ENCODE measurements at regions not wholly inside any gene's neighbourhood (a gene's known extent, or its start where the extent isn't known, plus 50 kb on each side); places are given as distances from the start of the nearest gene placed in this dataset.

DNA sequence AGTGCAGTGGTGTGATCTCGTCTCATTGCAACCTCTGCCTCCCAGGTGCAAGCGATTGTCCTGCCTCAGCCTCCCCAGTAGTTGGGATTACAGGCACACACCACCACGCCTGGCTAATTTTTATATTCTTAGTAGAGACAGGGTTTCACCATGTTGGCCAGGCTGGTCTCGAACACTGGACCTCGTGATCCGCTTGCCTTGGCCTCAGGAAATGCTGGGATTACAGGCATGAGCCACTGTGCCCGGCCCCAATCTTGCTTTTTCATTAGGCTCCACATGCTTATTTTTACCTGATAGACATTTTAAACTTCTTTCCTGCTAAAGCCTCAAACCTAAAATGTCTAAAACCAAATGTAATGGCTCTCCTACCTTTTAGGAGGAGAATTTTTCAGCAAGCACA, 817.0 kb upstream of the NECTIN3 start (continued):
- TF ChIP-seq ZNF121 (CRISPR knock-in tag; IDR thresholded peaks at IDR 0.05) = no peak

DNA sequence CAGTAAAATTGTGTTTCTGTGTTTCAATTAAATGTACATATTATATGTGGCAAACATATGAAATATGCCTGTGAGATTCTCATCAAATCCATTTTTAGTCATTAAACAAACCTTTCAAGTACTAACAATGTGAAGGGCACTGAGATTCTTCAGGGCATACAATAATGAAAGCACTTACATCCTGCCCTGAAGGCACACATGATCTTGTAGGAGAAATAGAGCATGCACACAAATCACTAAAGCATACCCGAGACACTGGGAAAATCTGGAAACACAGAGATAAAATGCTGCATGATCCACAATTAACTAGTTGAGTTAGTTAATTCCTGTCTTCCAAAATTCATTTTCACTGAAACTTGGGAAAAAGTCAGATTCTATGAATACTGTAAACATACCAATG, 810.5 kb upstream of the NECTIN3 start:
- ATAC-seq (no peak), DNase-seq (ENCODE audit: low spot score) (no peak)
- TF ChIP-seq, protein P1, sequence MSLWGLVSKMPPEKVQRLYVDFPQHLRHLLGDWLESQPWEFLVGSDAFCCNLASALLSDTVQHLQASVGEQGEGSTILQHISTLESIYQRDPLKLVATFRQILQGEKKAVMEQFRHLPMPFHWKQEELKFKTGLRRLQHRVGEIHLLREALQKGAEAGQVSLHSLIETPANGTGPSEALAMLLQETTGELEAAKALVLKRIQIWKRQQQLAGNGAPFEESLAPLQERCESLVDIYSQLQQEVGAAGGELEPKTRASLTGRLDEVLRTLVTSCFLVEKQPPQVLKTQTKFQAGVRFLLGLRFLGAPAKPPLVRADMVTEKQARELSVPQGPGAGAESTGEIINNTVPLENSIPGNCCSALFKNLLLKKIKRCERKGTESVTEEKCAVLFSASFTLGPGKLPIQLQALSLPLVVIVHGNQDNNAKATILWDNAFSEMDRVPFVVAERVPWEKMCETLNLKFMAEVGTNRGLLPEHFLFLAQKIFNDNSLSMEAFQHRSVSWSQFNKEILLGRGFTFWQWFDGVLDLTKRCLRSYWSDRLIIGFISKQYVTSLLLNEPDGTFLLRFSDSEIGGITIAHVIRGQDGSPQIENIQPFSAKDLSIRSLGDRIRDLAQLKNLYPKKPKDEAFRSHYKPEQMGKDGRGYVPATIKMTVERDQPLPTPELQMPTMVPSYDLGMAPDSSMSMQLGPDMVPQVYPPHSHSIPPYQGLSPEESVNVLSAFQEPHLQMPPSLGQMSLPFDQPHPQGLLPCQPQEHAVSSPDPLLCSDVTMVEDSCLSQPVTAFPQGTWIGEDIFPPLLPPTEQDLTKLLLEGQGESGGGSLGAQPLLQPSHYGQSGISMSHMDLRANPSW (CRISPR knock-in tag; conservative IDR thresholded peaks at IDR 0.05; ENCODE audit: low read depth) = no peak
- TF ChIP-seq CREM (CRISPR knock-in tag; IDR thresholded peaks at IDR 0.05) (no peak), CREB1 (CRISPR knock-in tag; IDR thresholded peaks at IDR 0.05) (no peak), FOXJ3 (CRISPR knock-in tag; IDR thresholded peaks at IDR 0.05; ENCODE audit: borderline replicate concordance) (no peak), ZNF232 (CRISPR knock-in tag; IDR thresholded peaks at IDR 0.05) (no peak)
- TF ChIP-seq, protein P2, sequence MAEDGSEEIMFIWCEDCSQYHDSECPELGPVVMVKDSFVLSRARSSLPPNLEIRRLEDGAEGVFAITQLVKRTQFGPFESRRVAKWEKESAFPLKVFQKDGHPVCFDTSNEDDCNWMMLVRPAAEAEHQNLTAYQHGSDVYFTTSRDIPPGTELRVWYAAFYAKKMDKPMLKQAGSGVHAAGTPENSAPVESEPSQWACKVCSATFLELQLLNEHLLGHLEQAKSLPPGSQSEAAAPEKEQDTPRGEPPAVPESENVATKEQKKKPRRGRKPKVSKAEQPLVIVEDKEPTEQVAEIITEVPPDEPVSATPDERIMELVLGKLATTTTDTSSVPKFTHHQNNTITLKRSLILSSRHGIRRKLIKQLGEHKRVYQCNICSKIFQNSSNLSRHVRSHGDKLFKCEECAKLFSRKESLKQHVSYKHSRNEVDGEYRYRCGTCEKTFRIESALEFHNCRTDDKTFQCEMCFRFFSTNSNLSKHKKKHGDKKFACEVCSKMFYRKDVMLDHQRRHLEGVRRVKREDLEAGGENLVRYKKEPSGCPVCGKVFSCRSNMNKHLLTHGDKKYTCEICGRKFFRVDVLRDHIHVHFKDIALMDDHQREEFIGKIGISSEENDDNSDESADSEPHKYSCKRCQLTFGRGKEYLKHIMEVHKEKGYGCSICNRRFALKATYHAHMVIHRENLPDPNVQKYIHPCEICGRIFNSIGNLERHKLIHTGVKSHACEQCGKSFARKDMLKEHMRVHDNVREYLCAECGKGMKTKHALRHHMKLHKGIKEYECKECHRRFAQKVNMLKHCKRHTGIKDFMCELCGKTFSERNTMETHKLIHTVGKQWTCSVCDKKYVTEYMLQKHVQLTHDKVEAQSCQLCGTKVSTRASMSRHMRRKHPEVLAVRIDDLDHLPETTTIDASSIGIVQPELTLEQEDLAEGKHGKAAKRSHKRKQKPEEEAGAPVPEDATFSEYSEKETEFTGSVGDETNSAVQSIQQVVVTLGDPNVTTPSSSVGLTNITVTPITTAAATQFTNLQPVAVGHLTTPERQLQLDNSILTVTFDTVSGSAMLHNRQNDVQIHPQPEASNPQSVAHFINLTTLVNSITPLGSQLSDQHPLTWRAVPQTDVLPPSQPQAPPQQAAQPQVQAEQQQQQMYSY (CRISPR knock-in tag; IDR thresholded peaks at IDR 0.05) = no peak
- TF ChIP-seq, protein P3, sequence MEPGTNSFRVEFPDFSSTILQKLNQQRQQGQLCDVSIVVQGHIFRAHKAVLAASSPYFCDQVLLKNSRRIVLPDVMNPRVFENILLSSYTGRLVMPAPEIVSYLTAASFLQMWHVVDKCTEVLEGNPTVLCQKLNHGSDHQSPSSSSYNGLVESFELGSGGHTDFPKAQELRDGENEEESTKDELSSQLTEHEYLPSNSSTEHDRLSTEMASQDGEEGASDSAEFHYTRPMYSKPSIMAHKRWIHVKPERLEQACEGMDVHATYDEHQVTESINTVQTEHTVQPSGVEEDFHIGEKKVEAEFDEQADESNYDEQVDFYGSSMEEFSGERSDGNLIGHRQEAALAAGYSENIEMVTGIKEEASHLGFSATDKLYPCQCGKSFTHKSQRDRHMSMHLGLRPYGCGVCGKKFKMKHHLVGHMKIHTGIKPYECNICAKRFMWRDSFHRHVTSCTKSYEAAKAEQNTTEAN (CRISPR knock-in tag; IDR thresholded peaks at IDR 0.05) = no peak
- no peaks in the 10 kb centered on the region; the same call in 1 of the 2 replicates for H3K27me3 Mint-ChIP-seq (ENCODE audit: low read depth)
- H3K4me1 Mint-ChIP-seq = peaks cover 26% of the 10 kb centered on the region
- H3K9me3 Mint-ChIP-seq = peaks cover 13% of the 10 kb centered on the region
- POLR2A ChIA-PET = no interaction called here
- no peak overlapping the region for H3K27ac Mint-ChIP-seq
- CTCF ChIA-PET = no interaction called here
- H3K36me3 Mint-ChIP-seq = no peaks in the 10 kb centered on the region; the same call in 1 of the 2 replicates
- H3K4me3 Mint-ChIP-seq = no peak overlapping the region

DNA sequence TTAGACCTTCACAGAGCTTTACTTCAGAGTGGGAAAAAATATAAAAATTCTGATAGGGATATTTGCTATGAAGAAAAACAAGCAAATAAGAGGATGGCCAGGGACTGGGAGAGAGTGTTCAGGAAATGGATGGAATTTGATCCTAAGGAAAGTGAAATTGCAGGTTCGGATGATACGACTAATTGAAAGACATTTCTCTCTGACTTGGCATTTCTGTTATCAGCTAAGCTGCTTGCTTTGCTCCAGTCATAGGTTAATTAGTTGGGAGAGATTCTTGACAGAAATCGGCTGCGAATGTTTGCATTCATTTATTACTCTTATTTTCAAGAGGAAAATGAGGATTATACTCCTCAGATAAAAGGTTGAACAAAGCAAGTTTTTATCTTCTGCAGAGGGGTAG, 808.7 kb upstream of the NECTIN3 start:
- peaks cover 30% of the 10 kb centered on the region for H3K4me1 Mint-ChIP-seq
- ChIA-PET POLR2A (no interaction called here), CTCF (no interaction called here)
- ATAC-seq (no peak), DNase-seq (ENCODE audit: low spot score) (no peak)
- peaks cover 4% of the 10 kb centered on the region for H3K9me3 Mint-ChIP-seq
- H3K27ac Mint-ChIP-seq = no peak overlapping the region
- no peaks in the 10 kb centered on the region; the same call in 1 of the 2 replicates for H3K36me3 Mint-ChIP-seq
- H3K27me3 Mint-ChIP-seq (ENCODE audit: low read depth) = no peaks in the 10 kb centered on the region; the same call in 1 of the 2 replicates
- H3K4me3 Mint-ChIP-seq = no peak overlapping the region
- TF ChIP-seq, protein P4, sequence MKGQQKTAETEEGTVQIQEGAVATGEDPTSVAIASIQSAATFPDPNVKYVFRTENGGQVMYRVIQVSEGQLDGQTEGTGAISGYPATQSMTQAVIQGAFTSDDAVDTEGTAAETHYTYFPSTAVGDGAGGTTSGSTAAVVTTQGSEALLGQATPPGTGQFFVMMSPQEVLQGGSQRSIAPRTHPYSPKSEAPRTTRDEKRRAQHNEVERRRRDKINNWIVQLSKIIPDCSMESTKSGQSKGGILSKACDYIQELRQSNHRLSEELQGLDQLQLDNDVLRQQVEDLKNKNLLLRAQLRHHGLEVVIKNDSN (CRISPR knock-in tag; IDR thresholded peaks at IDR 0.05) = no peak
- TF ChIP-seq PRRX2 (CRISPR knock-in tag; IDR thresholded peaks at IDR 0.05) (no peak), MYBL2 (CRISPR knock-in tag; IDR thresholded peaks at IDR 0.05) (no peak), ZNF232 (CRISPR knock-in tag; IDR thresholded peaks at IDR 0.05) (no peak), CREM (CRISPR knock-in tag; IDR thresholded peaks at IDR 0.05) (no peak), ESRRA (CRISPR knock-in tag; IDR thresholded peaks at IDR 0.05; ENCODE audit: borderline replicate concordance) (no peak), NR1H2 (CRISPR knock-in tag; IDR thresholded peaks at IDR 0.05) (no peak)
- TF ChIP-seq, protein P3 (CRISPR knock-in tag; IDR thresholded peaks at IDR 0.05) = no peak
- TF ChIP-seq, protein P5, sequence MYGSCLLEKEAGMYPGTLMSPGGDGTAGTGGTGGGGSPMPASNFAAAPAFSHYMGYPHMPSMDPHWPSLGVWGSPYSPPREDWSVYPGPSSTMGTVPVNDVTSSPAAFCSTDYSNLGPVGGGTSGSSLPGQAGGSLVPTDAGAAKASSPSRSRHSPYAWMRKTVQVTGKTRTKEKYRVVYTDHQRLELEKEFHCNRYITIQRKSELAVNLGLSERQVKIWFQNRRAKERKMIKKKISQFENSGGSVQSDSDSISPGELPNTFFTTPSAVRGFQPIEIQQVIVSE (CRISPR knock-in tag; IDR thresholded peaks at IDR 0.05; ENCODE audit: borderline replicate concordance) = no peak
- TF ChIP-seq, protein P6, sequence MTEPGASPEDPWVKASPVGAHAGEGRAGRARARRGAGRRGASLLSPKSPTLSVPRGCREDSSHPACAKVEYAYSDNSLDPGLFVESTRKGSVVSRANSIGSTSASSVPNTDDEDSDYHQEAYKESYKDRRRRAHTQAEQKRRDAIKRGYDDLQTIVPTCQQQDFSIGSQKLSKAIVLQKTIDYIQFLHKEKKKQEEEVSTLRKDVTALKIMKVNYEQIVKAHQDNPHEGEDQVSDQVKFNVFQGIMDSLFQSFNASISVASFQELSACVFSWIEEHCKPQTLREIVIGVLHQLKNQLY (CRISPR knock-in tag; IDR thresholded peaks at IDR 0.05) = no peak
- TF ChIP-seq, protein P7, sequence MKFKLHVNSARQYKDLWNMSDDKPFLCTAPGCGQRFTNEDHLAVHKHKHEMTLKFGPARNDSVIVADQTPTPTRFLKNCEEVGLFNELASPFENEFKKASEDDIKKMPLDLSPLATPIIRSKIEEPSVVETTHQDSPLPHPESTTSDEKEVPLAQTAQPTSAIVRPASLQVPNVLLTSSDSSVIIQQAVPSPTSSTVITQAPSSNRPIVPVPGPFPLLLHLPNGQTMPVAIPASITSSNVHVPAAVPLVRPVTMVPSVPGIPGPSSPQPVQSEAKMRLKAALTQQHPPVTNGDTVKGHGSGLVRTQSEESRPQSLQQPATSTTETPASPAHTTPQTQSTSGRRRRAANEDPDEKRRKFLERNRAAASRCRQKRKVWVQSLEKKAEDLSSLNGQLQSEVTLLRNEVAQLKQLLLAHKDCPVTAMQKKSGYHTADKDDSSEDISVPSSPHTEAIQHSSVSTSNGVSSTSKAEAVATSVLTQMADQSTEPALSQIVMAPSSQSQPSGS (CRISPR knock-in tag; IDR thresholded peaks at IDR 0.05; ENCODE audit: borderline replicate concordance, low read depth) = no peak

Measured in WTC11 (cell line).